ENCODE measurements at regions not wholly inside any gene's neighbourhood (a gene's known extent, or its start where the extent isn't known, plus 50 kb on each side); places are given as distances from the start of the nearest gene placed in this dataset.
"Not testable (repeated sequence)": the region's sequence is repeated elsewhere in the genome, so short reads cannot be mapped to it uniquely, and the experiment has no call there.

- Histone ChIP-seq H3K4me1 (ENCODE audit: control insufficient read depth, insufficient read depth, low read length, poor library complexity, severe bottlenecking) (peaks cover 18% of the 10 kb centered on the region), H3K27ac (ENCODE audit: low read depth, low read length, severe bottlenecking) (no peak overlapping the region), H3K36me3 (ENCODE audit: control insufficient read depth, insufficient read depth, low read length) (no peaks in the 10 kb centered on the region), H3K9me3 (ENCODE audit: control insufficient read depth, low read length) (no peaks in the 10 kb centered on the region), H3K4me3 (ENCODE audit: extremely low read depth, insufficient read depth, low read length, poor library complexity, severe bottlenecking) (no peak overlapping the region)
- WGBS, 2 experiments (ENCODE audit: insufficient coverage in 2 of 2), result no CpG with 5 or more reads among the region's 2 CpGs
These were observed 57.5 kb upstream of the DYNLT3 start for GRCh38 chrX:37904833-37905232.

- H3K27ac ChIP-seq (ENCODE audit: low read depth, low read length, severe bottlenecking), result no peak overlapping the region
- 10 to 18% methylated on average over 2 to 11 of the region's 36 CpGs for WGBS, 2 experiments (ENCODE audit: insufficient coverage in 2 of 2)
- no peaks in the 10 kb centered on the region for H3K36me3 ChIP-seq (ENCODE audit: control insufficient read depth, insufficient read depth, low read length)
- H3K9me3 ChIP-seq (ENCODE audit: control insufficient read depth, low read length), result no peaks in the 10 kb centered on the region
- H3K4me1 ChIP-seq (ENCODE audit: control insufficient read depth, insufficient read depth, low read length, poor library complexity, severe bottlenecking), result peaks cover 21% of the 10 kb centered on the region
- peak overlapping the region; percentile 40 for H3K4me3 ChIP-seq (ENCODE audit: extremely low read depth, insufficient read depth, low read length, poor library complexity, severe bottlenecking)
These were observed 58.2 kb upstream of the DYNLT3 start for GRCh38 chrX:37905436-37906147.

GRCh38 chrX:37906357-37906756 lies 59.0 kb upstream of the DYNLT3 start:
- no CpG with 5 or more reads among the region's 11 CpGs for WGBS, 2 experiments (ENCODE audit: insufficient coverage in 2 of 2)
- no peaks in the 10 kb centered on the region for H3K36me3 ChIP-seq (ENCODE audit: control insufficient read depth, insufficient read depth, low read length)
- peaks cover 21% of the 10 kb centered on the region for H3K4me1 ChIP-seq (ENCODE audit: control insufficient read depth, insufficient read depth, low read length, poor library complexity, severe bottlenecking)
- H3K9me3 ChIP-seq (ENCODE audit: control insufficient read depth, low read length), result no peaks in the 10 kb centered on the region
- H3K4me3 ChIP-seq (ENCODE audit: extremely low read depth, insufficient read depth, low read length, poor library complexity, severe bottlenecking), result peak overlapping the region; percentile 40
- H3K27ac ChIP-seq (ENCODE audit: low read depth, low read length, severe bottlenecking), result peak overlapping the region; percentile 49

- WGBS, 2 experiments (ENCODE audit: insufficient coverage in 2 of 2), result no CpG with 5 or more reads among the region's 1 CpG
- H3K4me3 ChIP-seq (ENCODE audit: extremely low read depth, insufficient read depth, low read length, poor library complexity, severe bottlenecking), result no peak overlapping the region
These were observed 62.8 kb upstream of the DYNLT3 start for GRCh38 chrX:37910186-37910585.

GRCh38 chrX:37912304-37912703 lies 64.9 kb upstream of the DYNLT3 start:
- Histone ChIP-seq H3K4me3 (ENCODE audit: extremely low read depth, insufficient read depth, low read length, poor library complexity, severe bottlenecking) (no peak overlapping the region), H3K4me1 (ENCODE audit: control insufficient read depth, insufficient read depth, low read length, poor library complexity, severe bottlenecking) (peaks cover 19% of the 10 kb centered on the region), H3K9me3 (ENCODE audit: control insufficient read depth, low read length) (no peaks in the 10 kb centered on the region), H3K27ac (ENCODE audit: low read depth, low read length, severe bottlenecking) (peak overlapping the region; percentile 29), H3K36me3 (ENCODE audit: control insufficient read depth, insufficient read depth, low read length) (no peaks in the 10 kb centered on the region)
- WGBS, 2 experiments (ENCODE audit: insufficient coverage in 2 of 2), result no CpG with 5 or more reads among the region's 3 CpGs

More at GRCh38 chrX:37910186-37910585, 62.8 kb upstream of the DYNLT3 start:
- no peaks in the 10 kb centered on the region for H3K36me3 ChIP-seq (ENCODE audit: control insufficient read depth, insufficient read depth, low read length)
- H3K27ac ChIP-seq (ENCODE audit: low read depth, low read length, severe bottlenecking), result no peak overlapping the region
- H3K9me3 ChIP-seq (ENCODE audit: control insufficient read depth, low read length), result no peaks in the 10 kb centered on the region
- peaks cover 20% of the 10 kb centered on the region for H3K4me1 ChIP-seq (ENCODE audit: control insufficient read depth, insufficient read depth, low read length, poor library complexity, severe bottlenecking)

- no peak overlapping the region for H3K4me3 ChIP-seq (ENCODE audit: extremely low read depth, insufficient read depth, low read length, poor library complexity, severe bottlenecking)
- peaks cover under 1% of the 10 kb centered on the region for H3K9me3 ChIP-seq (ENCODE audit: control insufficient read depth, low read length)
- H3K4me1 ChIP-seq (ENCODE audit: control insufficient read depth, insufficient read depth, low read length, poor library complexity, severe bottlenecking), result peaks cover 19% of the 10 kb centered on the region
- no peaks in the 10 kb centered on the region for H3K36me3 ChIP-seq (ENCODE audit: control insufficient read depth, insufficient read depth, low read length)
- no peak overlapping the region for H3K27ac ChIP-seq (ENCODE audit: low read depth, low read length, severe bottlenecking)
These were observed 65.4 kb upstream of the DYNLT3 start for GRCh38 chrX:37912777-37913176.

GRCh38 chrX:37918168-37918567 lies 70.8 kb upstream of the DYNLT3 start:
- Histone ChIP-seq H3K4me3 (ENCODE audit: extremely low read depth, insufficient read depth, low read length, poor library complexity, severe bottlenecking) (no peak overlapping the region), H3K36me3 (ENCODE audit: control insufficient read depth, insufficient read depth, low read length) (peaks cover 10% of the 10 kb centered on the region), H3K9me3 (ENCODE audit: control insufficient read depth, low read length) (peaks cover 7% of the 10 kb centered on the region), H3K4me1 (ENCODE audit: control insufficient read depth, insufficient read depth, low read length, poor library complexity, severe bottlenecking) (no peaks in the 10 kb centered on the region), H3K27ac (ENCODE audit: low read depth, low read length, severe bottlenecking) (no peak overlapping the region)

- H3K4me1 ChIP-seq (ENCODE audit: control insufficient read depth, insufficient read depth, low read length, poor library complexity, severe bottlenecking), result no peaks in the 10 kb centered on the region
- no peak overlapping the region for H3K27ac ChIP-seq (ENCODE audit: low read depth, low read length, severe bottlenecking)
- H3K9me3 ChIP-seq (ENCODE audit: control insufficient read depth, low read length), result peaks cover 7% of the 10 kb centered on the region
- H3K36me3 ChIP-seq (ENCODE audit: control insufficient read depth, insufficient read depth, low read length), result peaks cover 10% of the 10 kb centered on the region
- no peak overlapping the region for H3K4me3 ChIP-seq (ENCODE audit: extremely low read depth, insufficient read depth, low read length, poor library complexity, severe bottlenecking)
- WGBS, 2 experiments (ENCODE audit: insufficient coverage in 2 of 2), result no CpG with 5 or more reads among the region's 2 CpGs
These were observed 71.3 kb upstream of the DYNLT3 start for GRCh38 chrX:37918703-37919102.

- H3K4me3 ChIP-seq (ENCODE audit: extremely low read depth, insufficient read depth, low read length, poor library complexity, severe bottlenecking), result no peak overlapping the region
- H3K9me3 ChIP-seq (ENCODE audit: control insufficient read depth, low read length), result peaks cover 7% of the 10 kb centered on the region
- H3K36me3 ChIP-seq (ENCODE audit: control insufficient read depth, insufficient read depth, low read length), result peaks cover 10% of the 10 kb centered on the region
- no peaks in the 10 kb centered on the region for H3K4me1 ChIP-seq (ENCODE audit: control insufficient read depth, insufficient read depth, low read length, poor library complexity, severe bottlenecking)
- WGBS, 2 experiments (ENCODE audit: insufficient coverage in 2 of 2), result 100% methylated on average over 2 of the region's 3 CpGs; no CpG with 5 or more reads in 1 of the 2 experiments
- H3K27ac ChIP-seq (ENCODE audit: low read depth, low read length, severe bottlenecking), result no peak overlapping the region
These were observed 74.4 kb upstream of the DYNLT3 start for GRCh38 chrX:37921758-37922157.

GRCh38 chrX:37922928-37923327 lies 75.6 kb upstream of the DYNLT3 start:
- H3K4me1 ChIP-seq (ENCODE audit: control insufficient read depth, insufficient read depth, low read length, poor library complexity, severe bottlenecking), result no peaks in the 10 kb centered on the region
- peaks cover 10% of the 10 kb centered on the region for H3K36me3 ChIP-seq (ENCODE audit: control insufficient read depth, insufficient read depth, low read length)
- peaks cover 5% of the 10 kb centered on the region for H3K9me3 ChIP-seq (ENCODE audit: control insufficient read depth, low read length)
- no CpG with 5 or more reads among the region's 1 CpG for WGBS, 2 experiments (ENCODE audit: insufficient coverage in 2 of 2)
- H3K4me3 ChIP-seq (ENCODE audit: extremely low read depth, insufficient read depth, low read length, poor library complexity, severe bottlenecking), result no peak overlapping the region
- H3K27ac ChIP-seq (ENCODE audit: low read depth, low read length, severe bottlenecking), result no peak overlapping the region

- H3K9me3 ChIP-seq (ENCODE audit: control insufficient read depth, low read length); H3K27ac ChIP-seq (ENCODE audit: low read depth, low read length, severe bottlenecking); H3K4me3 ChIP-seq (ENCODE audit: extremely low read depth, insufficient read depth, low read length, poor library complexity, severe bottlenecking); H3K4me1 ChIP-seq (ENCODE audit: control insufficient read depth, insufficient read depth, low read length, poor library complexity, severe bottlenecking); H3K36me3 ChIP-seq (ENCODE audit: control insufficient read depth, insufficient read depth, low read length): not testable (repeated sequence)
- 100% methylated on average over 1 of the region's 4 CpGs; no CpG with 5 or more reads in 1 of the 2 experiments for WGBS, 2 experiments (ENCODE audit: insufficient coverage in 2 of 2)
These were observed 78.4 kb upstream of the DYNLT3 start for GRCh38 chrX:37925761-37926160.
